ENCODE measurements at regions not wholly inside any gene's neighbourhood (a gene's known extent, or its start where the extent isn't known, plus 50 kb on each side); places are given as distances from the start of the nearest gene placed in this dataset.

GRCh38 chr12:125949471-125949870 is 884.2 kb downstream of the AACS start:
- DNase-seq (no peak), ATAC-seq (no peak)
- no peaks in the 10 kb centered on the region for H3K4me1 ChIP-seq (ENCODE audit: insufficient read depth, low read length)
- no peaks in the 10 kb centered on the region for H4K20me1 ChIP-seq (ENCODE audit: low read length)
- H3K27me3 ChIP-seq (ENCODE audit: low read length), result no peaks in the 10 kb centered on the region
- no peak for TF ChIP-seq EZH2 (IDR thresholded peaks at IDR 0.05; ENCODE audit: low read length, unreplicated experiment)
- no peak overlapping the region for H3K4me2 ChIP-seq (ENCODE audit: low read length)
- no peaks in the 10 kb centered on the region for H3F3A ChIP-seq (ENCODE audit: low read length, unreplicated experiment)
- H3K9ac ChIP-seq (ENCODE audit: low read length), result no peak overlapping the region
- no peaks in the 10 kb centered on the region for H3K79me2 ChIP-seq (ENCODE audit: low read length)
- CTCF ChIA-PET, result no interaction called here
- no peak overlapping the region for H3K27ac ChIP-seq (ENCODE audit: low read length)
- H3K4me3 ChIP-seq (ENCODE audit: low read length), result no peak overlapping the region
- intact Hi-C loops (cut with micrococcal nuclease), result no loop called here
- no peaks in the 10 kb centered on the region for H3K9me2 ChIP-seq (replicated peaks; ENCODE audit: low read length)
- H3K36me3 ChIP-seq (ENCODE audit: low read depth, low read length), result no peaks in the 10 kb centered on the region
- H2AFZ ChIP-seq (ENCODE audit: low read length), result no peak overlapping the region
- peaks cover 8% of the 10 kb centered on the region; the same call in 1 of the 2 replicates for H3K9me3 ChIP-seq (ENCODE audit: low read length)
- no TSS peak for BruUV-seq (replicated peaks)
- POLR2A ChIA-PET (ENCODE audit: unreplicated experiment), result no interaction called here

GRCh38 chr12:125954362-125954761 is 889.1 kb downstream of the AACS start:
- Histone ChIP-seq H3K4me3 (ENCODE audit: low read length) (no peak overlapping the region), H3K9me2 (replicated peaks; ENCODE audit: low read length) (no peaks in the 10 kb centered on the region), H3K9me3 (ENCODE audit: low read length) (peaks cover 11% of the 10 kb centered on the region; the same call in 1 of the 2 replicates), H3K36me3 (ENCODE audit: low read depth, low read length) (no peaks in the 10 kb centered on the region), H3K27me3 (ENCODE audit: low read length) (no peaks in the 10 kb centered on the region), H3F3A (ENCODE audit: low read length, unreplicated experiment) (no peaks in the 10 kb centered on the region), H3K9ac (ENCODE audit: low read length) (no peak overlapping the region), H4K20me1 (ENCODE audit: low read length) (no peaks in the 10 kb centered on the region), H3K79me2 (ENCODE audit: low read length) (no peaks in the 10 kb centered on the region), H3K27ac (ENCODE audit: low read length) (no peak overlapping the region), H2AFZ (ENCODE audit: low read length) (no peak overlapping the region), H3K4me1 (ENCODE audit: insufficient read depth, low read length) (no peaks in the 10 kb centered on the region), H3K4me2 (ENCODE audit: low read length) (no peak overlapping the region)
- POLR2A ChIA-PET (ENCODE audit: unreplicated experiment), result no interaction called here
- ATAC-seq, result no peak
- TF ChIP-seq EZH2phosphoT487 (IDR thresholded peaks at IDR 0.05; ENCODE audit: borderline replicate concordance, low read length) (no peak), EZH2 (IDR thresholded peaks at IDR 0.05; ENCODE audit: low read length, unreplicated experiment) (no peak), CTCF (conservative IDR thresholded peaks at IDR 0.05; ENCODE audit: low read depth, low read length) (no peak)
- CTCF ChIA-PET, result no interaction called here
- intact Hi-C loops (cut with micrococcal nuclease), result no loop called here
- no peak for DNase-seq
- BruUV-seq (replicated peaks), result no TSS peak

GRCh38 chr12:125956186-125956585 is 891.0 kb downstream of the AACS start:
- no peaks in the 10 kb centered on the region for H3K79me2 ChIP-seq (ENCODE audit: low read length)
- no peaks in the 10 kb centered on the region for H3K27me3 ChIP-seq (ENCODE audit: low read length)
- no peak overlapping the region for H3K9ac ChIP-seq (ENCODE audit: low read length)
- ChIA-PET POLR2A (ENCODE audit: unreplicated experiment) (no interaction called here), CTCF (no interaction called here)
- no peaks in the 10 kb centered on the region for H3K9me2 ChIP-seq (replicated peaks; ENCODE audit: low read length)
- no peak overlapping the region for H3K4me2 ChIP-seq (ENCODE audit: low read length)
- H4K20me1 ChIP-seq (ENCODE audit: low read length), result no peaks in the 10 kb centered on the region
- DNase-seq (no peak), ATAC-seq (no peak)
- intact Hi-C loops (cut with micrococcal nuclease), result no loop called here
- no TSS peak for BruUV-seq (replicated peaks)
- TF ChIP-seq EZH2phosphoT487 (IDR thresholded peaks at IDR 0.05; ENCODE audit: borderline replicate concordance, low read length), result no peak
- no peak for TF ChIP-seq EZH2 (IDR thresholded peaks at IDR 0.05; ENCODE audit: low read length, unreplicated experiment)
- TF ChIP-seq CTCF (conservative IDR thresholded peaks at IDR 0.05; ENCODE audit: low read depth, low read length), result no peak
- H3K36me3 ChIP-seq (ENCODE audit: low read depth, low read length), result no peaks in the 10 kb centered on the region
- no peak overlapping the region for H2AFZ ChIP-seq (ENCODE audit: low read length)
- H3K4me1 ChIP-seq (ENCODE audit: insufficient read depth, low read length), result no peaks in the 10 kb centered on the region
- no peak overlapping the region for H3K27ac ChIP-seq (ENCODE audit: low read length)
- no peaks in the 10 kb centered on the region for H3F3A ChIP-seq (ENCODE audit: low read length, unreplicated experiment)
- H3K9me3 ChIP-seq (ENCODE audit: low read length), result peaks cover 11% of the 10 kb centered on the region; the same call in 1 of the 2 replicates
- no peak overlapping the region for H3K4me3 ChIP-seq (ENCODE audit: low read length)

Measured in PC-3 (cell line).